GM21619 (cell line): ENCODE measurements at regions not wholly inside any gene's neighbourhood (a gene's known extent, or its start where the extent isn't known, plus 50 kb on each side); places are given as distances from the start of the nearest gene placed in this dataset.

Experiments
- ATAC-seq: cut with Tn5 transposase; IDR thresholded peaks from one replicate; pipeline ENCODE4 v1.9.1; 2021; ENCODE audit not compliant: unreplicated experiment

- no peak for ATAC-seq
Observed at GRCh38 chr17:79524213-79525187, 86.4 kb downstream of the RBFOX3 start.

GRCh38 chr17:79522414-79522813, 88.4 kb downstream of the RBFOX3 start:
- no peak for ATAC-seq

- no peak for ATAC-seq
Observed at GRCh38 chr17:79521225-79521624, 89.6 kb downstream of the RBFOX3 start.

- no peak for ATAC-seq
Observed at GRCh38 chr17:79520167-79521165, 90.4 kb downstream of the RBFOX3 start.

- no peak for ATAC-seq
Observed at GRCh38 chr17:79519601-79520000, 91.2 kb downstream of the RBFOX3 start.

GRCh38 chr17:79518585-79519523, 92.0 kb downstream of the RBFOX3 start:
- ATAC-seq, result no peak

GRCh38 chr17:79517827-79518584, 92.8 kb downstream of the RBFOX3 start:
- ATAC-seq, result no peak

GRCh38 chr17:79515646-79516571, 94.9 kb downstream of the RBFOX3 start:
- ATAC-seq, result no peak

- ATAC-seq, result no peak
Observed at GRCh38 chr17:79515110-79515509, 95.7 kb downstream of the RBFOX3 start.

GRCh38 chr17:79513820-79514535, 96.9 kb downstream of the RBFOX3 start:
- no peak for ATAC-seq

- no peak for ATAC-seq
Observed at GRCh38 chr17:79513206-79513605, 97.6 kb downstream of the RBFOX3 start.

- no peak for ATAC-seq
Observed at GRCh38 chr17:79511471-79511870, 99.4 kb downstream of the RBFOX3 start.

- no peak for ATAC-seq
Observed at GRCh38 chr17:79510071-79510470, 100.8 kb downstream of the RBFOX3 start.

- no peak for ATAC-seq
Observed at GRCh38 chr17:79509490-79509889, 101.4 kb downstream of the RBFOX3 start.

- ATAC-seq, result no peak
Observed at GRCh38 chr17:79509008-79509407, 101.8 kb downstream of the RBFOX3 start.

GRCh38 chr17:79508291-79508716, 102.5 kb downstream of the RBFOX3 start:
- no peak for ATAC-seq

- ATAC-seq, result no peak
Observed at GRCh38 chr17:79506955-79507354, 103.9 kb downstream of the RBFOX3 start.
